ENCODE measurements at regions not wholly inside any gene's neighbourhood (a gene's known extent, or its start where the extent isn't known, plus 50 kb on each side); places are given as distances from the start of the nearest gene placed in this dataset.

GRCh38 chr2:80969900-80970299 is 665.3 kb upstream of the LRRTM1 start:
- TF ChIP-seq CTCF (conservative IDR thresholded peaks at IDR 0.05; ENCODE audit: low read depth, low read length) = no peak
- no peak for TF ChIP-seq EZH2 (IDR thresholded peaks at IDR 0.05; ENCODE audit: low read length, unreplicated experiment)
